ENCODE measurements at regions not wholly inside any gene's neighbourhood (a gene's known extent, or its start where the extent isn't known, plus 50 kb on each side); places are given as distances from the start of the nearest gene placed in this dataset.

DNA sequence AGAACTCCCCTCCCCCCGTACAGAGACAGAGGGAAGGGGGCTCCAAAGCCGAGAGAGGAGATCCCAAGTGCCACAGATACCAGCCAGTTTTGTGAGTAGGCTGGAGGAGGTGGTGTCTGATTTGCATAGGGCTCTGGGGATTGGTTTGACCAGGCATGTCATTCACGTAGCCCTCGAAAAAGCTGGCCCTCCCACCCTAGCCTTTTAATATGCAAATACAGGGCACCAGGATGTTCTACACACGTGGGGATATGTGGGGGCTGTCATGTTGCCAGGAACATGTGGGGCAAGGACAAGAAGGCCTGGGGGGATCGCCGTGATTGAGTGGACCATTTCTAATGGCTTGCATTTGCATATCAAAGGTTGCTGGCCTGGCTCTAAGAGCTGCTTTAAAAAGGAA is 272.9 kb downstream of the PPP1R2C start:
- no peak for DNase-seq

DNA sequence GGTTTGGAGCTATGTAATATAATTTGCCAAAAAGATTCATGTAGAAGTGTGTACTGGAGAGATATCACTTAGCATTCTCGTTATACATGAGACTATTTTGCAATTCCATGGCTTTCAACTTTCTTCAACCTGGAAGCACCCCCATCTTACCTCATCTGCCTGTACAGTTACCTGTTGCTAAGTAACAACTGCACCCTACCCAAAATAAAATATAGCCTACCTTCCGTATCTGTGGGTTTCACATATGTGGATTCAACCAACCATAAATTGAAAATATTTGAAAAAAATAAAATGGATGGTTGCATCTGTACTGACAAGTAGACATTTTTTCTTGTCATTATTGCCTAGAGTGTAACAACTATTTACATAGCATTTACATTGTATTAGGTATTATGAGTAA is 278.3 kb downstream of the PPP1R2C start:
- no peak for DNase-seq

DNA sequence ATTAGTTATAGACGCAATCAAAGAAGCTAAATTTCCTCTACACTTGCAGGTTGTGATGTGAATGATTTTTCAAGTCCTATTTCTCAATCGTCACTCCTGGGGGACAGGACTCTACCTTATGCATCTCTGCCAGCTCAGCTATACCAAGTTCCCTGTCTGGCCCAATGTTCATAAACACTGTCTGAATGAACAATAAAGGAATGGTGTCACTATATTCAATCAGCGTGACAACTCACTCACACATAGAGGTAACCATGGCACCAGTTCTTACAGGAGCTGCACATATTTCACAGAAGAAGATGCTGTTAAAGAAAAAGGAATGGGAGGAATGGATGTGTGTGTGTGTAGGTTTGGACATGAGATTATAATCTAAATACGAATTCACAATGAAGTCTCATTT is 280.6 kb downstream of the PPP1R2C start:
- DNase-seq: no peak

DNA sequence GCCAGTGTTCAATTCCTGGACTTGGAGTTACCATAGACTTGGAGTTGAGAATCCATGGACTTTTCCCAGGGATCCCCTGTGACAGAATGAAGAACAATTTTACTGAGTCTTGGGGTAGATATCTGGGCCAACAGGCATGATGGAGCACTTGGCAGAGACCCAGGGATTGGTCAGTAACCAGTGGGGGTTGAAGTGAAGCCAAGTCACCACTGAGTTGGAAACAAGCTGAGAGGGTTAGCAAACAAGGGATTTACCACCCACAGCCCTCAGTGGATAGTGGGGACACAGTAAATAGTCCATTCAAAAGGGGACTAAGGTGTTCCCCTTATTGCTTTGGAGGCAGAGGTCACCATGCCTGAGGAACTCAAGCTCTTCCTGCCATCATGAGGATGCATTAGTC is 281.7 kb downstream of the PPP1R2C start:
- peak; percentile 7 for DNase-seq

DNA sequence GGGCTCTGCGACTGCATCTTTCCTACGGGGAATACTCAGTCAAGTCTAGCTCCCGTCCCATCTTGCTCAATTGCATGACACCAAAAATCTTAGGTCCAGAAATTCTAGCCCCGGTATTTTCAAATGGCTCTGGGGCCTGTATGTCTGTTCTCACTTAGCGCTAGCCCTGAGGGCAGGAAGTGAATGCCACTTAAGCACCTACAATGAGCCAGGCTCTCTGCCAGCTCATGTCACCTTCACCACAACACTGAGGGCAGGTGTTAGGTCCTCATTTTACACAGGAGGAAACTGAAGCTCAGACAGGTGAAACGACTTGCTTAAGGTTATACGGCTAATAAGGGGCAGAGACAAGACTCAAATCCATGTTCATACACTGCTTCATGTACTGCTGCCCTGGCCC is 282.8 kb downstream of the PPP1R2C start:
- DNase-seq: peak; percentile 50

DNA sequence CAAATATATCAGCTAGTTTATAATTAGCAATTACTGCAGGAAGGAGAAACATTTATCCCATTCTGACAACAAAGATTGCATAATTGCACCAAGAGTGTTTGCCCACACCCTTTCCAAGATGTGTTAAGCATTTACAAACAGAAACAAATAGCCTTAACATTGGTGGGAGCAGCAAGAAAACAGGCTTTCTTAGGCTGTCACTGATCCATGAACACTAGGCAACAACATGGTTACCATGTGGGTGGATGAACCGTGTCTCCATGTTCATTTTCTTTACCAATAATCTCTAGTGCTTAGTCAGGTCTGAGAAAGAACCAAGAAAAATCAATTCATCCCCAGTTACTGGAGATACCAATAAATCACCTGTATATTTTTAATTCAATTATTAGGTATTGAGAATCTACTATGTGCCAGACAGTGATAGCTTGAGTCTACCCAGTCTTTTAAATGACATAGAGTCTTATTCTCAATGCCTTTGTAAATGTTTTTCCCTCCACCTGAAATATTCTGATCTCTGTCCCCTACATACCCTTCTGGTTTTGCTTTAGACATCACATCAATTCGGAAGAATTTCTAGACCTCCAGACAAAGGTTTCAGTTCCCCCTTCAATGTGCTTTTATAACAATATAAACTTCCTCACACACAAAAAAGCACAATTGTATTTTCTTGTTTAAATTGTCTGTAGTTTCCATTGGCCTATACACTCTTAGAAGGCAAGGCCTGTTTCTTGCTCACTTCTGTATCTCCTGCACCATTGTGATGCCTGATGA is 286.6 kb downstream of the PPP1R2C start:
- no peak for DNase-seq

DNA sequence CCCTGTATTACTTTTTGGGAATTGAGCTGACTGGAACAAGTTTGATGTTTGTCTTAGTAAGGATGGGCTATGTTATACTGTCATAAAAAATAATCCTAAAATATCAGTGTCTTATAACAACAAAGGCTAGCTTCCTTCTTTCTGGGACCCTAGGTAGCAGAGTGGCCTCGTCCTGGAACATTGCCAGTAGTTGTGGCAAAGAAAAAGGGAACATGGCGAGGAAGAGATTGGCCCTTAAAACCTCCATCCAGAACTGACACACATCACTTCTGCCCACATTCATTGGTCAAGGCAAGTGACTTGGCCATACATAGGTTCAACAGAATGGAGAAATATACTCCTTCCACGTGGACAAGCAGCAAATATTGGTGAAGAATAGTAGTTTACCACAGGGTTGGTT is 287.9 kb downstream of the PPP1R2C start:
- no peak for DNase-seq

DNA sequence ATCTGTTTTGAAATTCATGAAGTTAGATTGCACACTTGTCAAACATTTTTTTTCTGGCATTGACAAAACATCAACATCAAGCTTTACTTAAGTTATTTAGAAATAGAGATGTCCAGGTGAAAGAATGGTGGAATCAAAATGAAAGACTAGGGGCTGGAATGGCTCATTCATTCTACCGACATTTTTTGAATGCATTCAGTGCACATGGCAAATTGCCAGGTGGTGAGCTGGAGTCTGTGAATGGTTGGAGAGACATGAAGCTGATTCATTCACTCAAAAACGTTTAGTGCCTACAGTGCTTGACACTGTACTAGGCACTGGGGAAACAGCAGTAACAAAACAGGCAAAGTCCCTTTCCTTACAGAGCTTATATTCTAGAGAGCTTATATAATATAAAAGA is 292.4 kb downstream of the PPP1R2C start:
- DNase-seq: no peak

DNA sequence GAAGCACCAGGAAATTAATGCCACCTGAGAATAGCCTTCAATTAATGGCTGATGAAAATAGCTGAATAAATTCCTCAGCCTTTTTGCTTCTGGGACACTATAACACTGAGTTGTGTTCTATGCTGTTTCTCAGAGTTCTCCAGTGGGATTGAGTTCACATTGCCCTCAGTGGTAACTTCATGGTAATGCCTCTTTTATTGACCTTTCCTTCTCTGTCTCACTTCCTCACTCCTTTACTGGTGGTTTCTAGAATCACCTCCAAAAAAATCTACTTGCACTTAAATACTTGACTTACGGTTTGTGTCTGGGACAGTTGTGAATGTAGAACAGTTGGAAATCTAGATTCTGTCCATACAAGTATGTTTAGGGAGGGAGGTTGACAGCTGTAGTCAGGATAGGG is 293.7 kb downstream of the PPP1R2C start:
- no peak for DNase-seq

DNA sequence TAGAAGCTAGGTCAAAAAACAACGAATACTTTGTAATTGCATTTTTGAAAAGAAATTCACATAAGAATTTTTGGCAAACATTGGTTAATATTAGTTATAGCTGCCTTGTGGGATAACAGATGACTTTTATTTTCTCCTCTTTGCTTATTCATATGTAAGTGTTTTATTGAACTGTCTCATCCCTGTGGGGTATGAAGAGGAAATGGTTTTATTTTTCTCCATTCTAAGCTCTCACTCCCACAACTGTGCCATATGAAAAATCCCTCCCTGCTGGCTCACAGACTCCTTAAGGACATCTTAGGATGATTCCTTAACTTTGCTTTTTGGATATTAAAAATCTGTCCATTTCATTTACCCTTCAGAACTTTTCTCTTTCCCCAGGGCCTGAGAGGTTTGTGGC is 300.6 kb downstream of the PPP1R2C start:
- no peak for DNase-seq

DNA sequence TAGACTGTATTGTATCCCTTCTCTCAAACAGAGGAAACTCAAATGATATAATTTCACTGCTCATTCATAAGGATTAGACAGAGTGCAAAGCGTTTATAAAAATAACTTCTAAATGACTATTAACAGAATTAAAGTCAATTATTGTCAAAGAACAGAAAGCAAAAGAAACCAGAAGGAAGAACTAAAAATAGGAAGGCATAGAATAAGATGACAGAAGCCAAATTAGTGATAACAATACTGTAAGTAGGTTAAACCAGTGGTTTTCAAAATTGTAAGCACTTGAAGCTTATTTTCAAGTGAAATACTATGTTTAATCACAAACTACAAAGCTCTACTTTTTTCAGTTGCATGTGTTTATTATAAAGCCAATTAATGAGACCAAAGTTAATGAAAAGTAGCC is 305.2 kb downstream of the PPP1R2C start:
- no peak for DNase-seq

DNA sequence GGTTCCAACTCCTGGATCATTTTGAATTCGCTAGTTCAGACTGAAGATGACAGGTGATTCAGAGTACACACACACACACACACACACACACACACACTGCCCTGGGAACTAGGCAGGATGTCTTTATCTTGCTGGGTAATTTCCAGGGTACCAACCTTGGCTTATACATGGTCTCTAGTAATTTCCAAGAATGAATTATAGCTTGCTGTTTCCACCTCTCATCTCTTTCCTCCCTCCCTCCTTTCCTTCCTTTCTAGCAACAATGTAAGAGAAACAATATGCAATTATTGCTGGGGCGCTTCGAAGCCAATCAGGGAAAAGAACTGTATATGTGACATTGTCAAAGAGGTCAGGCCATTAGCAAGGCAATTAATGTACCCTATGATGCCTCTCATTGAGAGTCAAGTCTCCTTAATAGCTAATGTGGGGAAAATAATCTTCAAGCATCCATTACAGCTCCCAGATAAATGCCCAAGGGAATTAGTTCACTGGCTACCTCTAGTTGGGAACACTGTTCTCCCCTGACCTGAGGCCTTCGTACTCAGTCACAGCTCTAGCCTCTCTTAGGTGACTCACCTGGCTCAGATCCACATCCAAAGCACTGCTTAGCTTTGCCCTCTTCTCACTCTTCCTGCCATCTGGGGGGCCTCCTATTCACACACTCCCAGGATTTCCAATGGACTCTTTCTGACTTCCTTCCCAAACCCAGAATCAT is 311.5 kb downstream of the PPP1R2C start:
- DNase-seq: no peak

DNA sequence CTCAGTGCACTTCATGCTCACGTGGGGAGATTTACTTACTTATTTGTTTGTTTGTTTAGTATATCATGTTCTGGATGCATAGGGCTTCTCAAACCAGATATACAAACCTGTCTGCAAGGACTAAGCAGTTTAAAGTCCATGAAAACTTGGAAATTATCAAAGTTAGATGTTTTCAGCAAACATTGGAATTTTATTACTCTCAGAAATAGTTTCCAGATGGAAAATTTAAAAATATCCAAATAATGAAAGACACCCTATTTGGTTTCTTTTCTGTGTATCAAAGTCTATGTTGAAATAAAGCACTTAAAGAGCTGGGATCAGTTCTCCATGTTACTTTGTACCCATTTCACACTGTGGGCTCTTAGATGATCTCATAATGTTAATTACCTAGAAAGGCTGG is 312.1 kb downstream of the PPP1R2C start:
- no peak for DNase-seq

DNA sequence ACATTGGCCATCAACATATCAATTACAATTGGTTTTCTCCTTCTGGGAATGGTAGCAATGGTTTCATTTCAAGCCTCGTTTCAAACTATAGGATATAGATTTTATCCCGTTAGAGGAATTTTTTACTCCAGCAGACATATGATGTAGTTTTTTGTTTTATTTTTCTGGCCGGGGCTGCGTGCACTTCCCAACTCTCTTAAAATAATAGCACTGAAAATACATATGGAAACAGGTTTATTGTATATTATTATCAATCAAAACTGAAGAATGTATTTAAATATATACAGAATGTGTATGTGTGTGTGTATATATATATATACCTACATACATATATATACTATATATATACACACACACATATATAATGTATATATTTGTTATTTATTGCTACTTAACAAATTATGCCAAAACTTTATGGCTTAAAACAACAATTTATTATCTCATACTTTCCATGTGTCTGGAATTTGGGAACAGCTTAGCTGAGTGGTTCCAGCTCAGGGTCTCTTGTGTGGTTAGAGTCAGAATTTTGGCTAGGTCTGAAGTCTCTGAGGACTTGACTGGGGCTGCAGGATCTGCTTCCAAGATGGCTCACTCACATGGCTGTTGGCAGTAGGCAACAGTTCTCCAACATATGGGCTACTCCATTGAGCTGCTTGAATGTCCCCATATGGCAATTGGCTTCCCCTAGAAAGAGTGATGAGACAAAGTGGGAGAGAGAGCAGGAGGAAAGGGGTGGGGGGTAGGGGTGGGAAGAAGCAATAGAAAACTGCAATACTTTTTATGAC is 314.1 kb downstream of the PPP1R2C start:
- no peak for DNase-seq

DNA sequence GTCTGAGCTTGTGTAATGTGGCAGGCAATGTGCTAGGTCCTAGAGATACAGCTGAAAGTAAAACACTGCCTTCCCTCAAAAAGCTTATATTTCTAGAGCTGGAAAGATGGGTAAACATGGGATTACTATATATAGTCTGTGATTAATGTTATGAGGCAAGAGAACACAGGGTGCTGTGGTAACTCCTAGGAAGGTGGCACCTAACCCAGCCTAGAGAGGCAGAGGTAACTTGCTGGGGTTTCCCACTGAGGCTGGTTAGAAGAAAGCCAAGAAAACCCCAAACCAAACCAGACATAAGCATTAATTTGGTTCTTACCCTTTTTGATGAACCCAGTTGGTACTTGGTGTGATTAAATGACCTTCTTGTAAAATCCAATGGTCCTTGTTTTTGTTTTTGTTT is 315.0 kb downstream of the PPP1R2C start:
- no peak for DNase-seq

DNA sequence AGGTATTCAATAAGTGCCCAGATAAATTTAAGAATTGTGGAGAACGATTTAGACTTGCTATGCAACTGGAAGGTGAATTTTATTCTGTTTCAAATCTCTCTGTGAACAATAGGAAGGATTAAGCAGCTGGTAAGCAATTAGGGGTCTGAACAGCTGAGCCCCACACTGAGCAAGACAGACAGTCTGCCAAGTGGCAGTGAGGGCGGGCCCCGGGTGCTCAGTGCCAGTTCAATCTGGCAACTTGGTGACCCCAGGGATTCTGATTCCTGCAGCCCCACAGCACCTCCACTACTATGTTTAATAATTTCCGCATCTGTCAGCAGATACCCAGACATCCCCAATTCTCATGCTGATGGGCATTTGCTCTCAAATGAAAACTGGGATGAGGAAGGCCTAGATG is 317.3 kb downstream of the PPP1R2C start:
- DNase-seq: no peak

DNA sequence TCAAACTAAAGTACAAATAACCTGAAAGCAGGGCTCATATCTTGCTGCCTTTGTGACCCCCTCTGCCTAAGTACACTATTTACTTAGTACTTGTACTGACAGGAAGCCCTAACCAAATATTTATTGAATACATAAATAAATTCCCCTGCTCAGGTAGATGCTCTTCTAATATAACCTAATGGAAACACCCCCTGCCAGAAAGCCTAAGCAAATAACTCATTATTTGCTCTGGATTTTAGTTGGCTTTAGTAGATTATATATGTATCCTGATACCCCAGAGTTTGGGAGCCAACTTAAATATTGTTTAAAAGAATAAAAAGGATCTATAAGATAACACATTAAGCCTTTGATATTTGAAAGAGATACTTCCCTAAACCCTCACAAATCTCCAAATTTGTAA is 318.2 kb downstream of the PPP1R2C start:
- no peak for DNase-seq

DNA sequence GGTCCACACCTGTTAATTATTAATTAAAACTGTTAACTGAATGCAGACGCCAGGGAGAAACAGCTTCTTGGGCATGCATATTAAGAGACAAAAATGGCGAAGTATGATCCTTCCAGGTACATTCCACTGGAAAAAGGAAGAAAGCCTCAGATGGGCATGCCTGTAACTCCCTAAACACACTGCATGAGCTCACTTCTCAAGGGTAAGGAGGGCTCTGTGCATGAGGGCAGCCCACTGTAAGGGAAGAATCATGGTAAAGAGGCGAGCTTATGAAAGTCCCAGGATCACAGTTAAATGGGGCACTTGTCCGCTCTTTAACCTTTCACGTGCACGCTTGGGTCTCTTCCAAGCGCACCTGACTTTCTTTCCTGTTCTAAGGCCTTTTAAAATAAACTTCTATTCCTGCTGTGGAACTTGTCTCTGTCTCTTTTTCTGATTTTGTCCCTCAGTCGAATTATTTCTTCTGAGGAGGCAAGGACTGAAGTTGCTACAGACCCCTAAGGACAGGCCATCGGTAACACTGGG is 321.7 kb downstream of the PPP1R2C start:
- no peak for DNase-seq

DNA sequence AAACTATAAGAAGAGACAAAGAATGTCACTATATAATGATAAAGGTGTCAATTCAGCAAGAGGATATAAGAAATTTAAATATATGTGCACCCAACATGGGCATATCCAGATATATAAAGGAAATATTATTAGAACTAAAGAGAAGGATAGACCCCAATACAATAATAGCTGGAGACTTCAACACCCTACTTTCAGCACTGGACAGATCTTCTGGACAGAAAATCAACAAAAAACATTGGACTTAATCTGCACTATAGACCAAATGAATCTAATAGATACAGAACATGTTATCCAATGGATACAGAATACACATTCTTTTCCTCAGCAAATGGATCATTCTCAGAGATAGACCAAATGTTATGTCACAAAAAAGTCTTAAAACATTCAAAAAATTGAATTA is 327.7 kb downstream of the PPP1R2C start:
- DNase-seq: no peak

DNA sequence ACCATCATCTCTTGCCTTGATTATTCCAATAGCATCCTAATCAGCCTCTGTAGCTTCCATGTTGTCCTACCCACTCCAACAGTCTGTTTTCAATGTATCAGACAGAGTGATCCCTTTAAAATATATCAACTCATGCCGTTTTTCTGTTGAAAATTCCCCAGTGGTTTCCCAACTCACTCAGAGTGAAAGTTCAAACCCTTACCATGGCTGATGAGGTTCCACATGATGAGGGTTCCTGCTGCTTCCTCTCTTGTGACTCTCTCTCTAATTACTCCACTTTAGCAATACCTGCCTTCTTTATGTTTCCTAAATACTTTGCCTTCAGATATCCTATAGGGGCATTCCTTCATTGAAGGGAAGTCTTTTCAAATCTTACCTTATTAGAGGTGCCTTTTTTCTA is 334.7 kb downstream of the PPP1R2C start:
- no peak for DNase-seq

DNA sequence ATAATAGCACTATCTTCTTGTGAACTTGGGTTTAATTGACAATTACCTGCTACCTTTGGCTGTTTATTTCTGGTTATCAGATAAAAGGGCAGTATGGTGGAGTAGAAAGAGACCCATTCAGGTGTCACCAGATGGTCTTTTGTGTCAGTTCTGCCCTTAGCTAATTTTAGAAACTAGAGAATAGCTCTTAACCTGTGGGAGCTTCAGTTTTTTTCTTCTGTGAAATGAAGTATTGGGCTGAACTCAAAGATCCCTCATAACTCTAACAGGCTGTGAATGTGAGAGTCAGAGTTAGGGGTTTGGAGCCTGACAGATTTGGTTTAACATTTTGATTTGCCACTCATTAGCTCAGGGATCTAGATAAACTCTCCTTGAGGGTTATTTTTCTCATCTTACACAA is 335.2 kb downstream of the PPP1R2C start:
- DNase-seq: no peak

DNA sequence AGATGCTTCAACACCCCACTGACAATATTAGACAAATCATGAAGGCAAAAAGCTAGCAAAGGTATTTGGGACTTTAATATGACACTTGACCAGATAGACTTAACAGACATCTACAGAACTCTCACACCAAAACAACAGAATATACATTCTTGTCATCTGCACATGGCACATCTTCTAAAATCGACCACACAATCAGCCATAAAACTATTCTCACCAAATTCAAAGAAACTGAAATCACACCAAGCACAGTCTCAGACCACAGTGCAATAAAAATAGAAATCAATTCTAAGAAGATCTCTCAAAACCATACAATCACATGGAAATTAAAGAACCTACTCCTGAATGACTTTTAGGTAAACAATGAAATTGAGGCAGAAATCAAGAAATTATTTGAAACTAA is 340.8 kb downstream of the PPP1R2C start:
- no peak for DNase-seq

DNA sequence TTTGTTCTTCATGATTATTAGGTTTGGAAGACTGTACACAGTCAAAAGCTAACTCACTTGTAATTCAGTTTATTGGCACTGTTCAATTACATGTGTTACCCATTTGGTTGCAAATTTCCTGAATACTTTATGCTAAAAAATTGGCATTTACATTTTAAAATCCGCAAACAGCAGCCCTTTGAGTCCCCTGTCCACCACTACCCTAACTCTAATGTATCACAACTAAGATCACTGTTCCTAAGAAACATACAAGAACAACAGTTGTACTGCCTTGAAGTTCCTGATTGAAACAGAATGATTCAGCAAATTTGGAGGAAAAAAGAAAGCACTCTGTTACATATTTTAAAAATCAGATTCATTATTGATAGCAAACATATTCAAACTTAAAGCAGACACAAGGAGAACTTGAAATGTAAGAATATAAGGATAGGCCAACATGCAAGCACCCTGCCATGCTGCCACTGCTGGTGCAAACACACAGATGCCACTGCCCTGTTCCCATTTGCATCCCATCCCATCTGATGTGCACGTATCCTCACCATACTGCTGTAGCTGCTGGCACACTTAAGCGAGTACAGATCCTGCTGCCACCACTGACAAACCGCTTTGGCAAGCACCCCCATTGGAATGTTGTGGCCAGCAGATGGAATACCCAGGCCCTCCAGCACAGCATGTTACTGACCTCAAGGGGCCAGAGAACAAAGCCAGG is 343.4 kb downstream of the PPP1R2C start:
- DNase-seq: no peak

All from NCI-H2029 treated with DMSO at 0.1 percent for 48 hours (cell line).